ENCODE measurements at regions not wholly inside any gene's neighbourhood (a gene's known extent, or its start where the extent isn't known, plus 50 kb on each side); places are given as distances from the start of the nearest gene placed in this dataset.
A peak's percentile ranks its signal among the peaks of the same experiment; 100 is the strongest.

GRCh38 chr20:17878069-17878911 is 90.3 kb downstream of the SNX5 start (continued):
- TF ChIP-seq ZNF800 (CRISPR knock-in tag; IDR thresholded peaks at IDR 0.05) (no peak), DR1 (CRISPR knock-in tag; IDR thresholded peaks at IDR 0.05) (no peak; the same call in 1 of the 2 replicates), ZBTB20 (CRISPR knock-in tag; IDR thresholded peaks at IDR 0.05; ENCODE audit: borderline replicate concordance, low read depth) (peak; percentile 38; the same call in 1 of the 2 replicates), ZNF567 (CRISPR knock-in tag; IDR thresholded peaks at IDR 0.05; ENCODE audit: borderline replicate concordance) (no peak), ATF6 (CRISPR knock-in tag; conservative IDR thresholded peaks at IDR 0.05) (no peak), PRMT3 (CRISPR knock-in tag; IDR thresholded peaks at IDR 0.05; ENCODE audit: borderline replicate concordance, low read depth) (no peak), HOXA5 (CRISPR knock-in tag; IDR thresholded peaks at IDR 0.05) (0 out of 2 replicates have a peak, but pooled peaks have one; percentile 7), SALL2 (CRISPR knock-in tag; IDR thresholded peaks at IDR 0.05) (no peak), ZNF775 (CRISPR knock-in tag; IDR thresholded peaks at IDR 0.05; ENCODE audit: borderline replicate concordance) (no peak), ARID4A (CRISPR knock-in tag; IDR thresholded peaks at IDR 0.05; ENCODE audit: borderline replicate concordance) (peak; percentile 34; the same call in 1 of the 2 replicates), GPBP1L1 (CRISPR knock-in tag; IDR thresholded peaks at IDR 0.05) (no peak), ZBTB49 (CRISPR knock-in tag; IDR thresholded peaks at IDR 0.05; ENCODE audit: borderline replicate concordance) (no peak), PHF8 (CRISPR knock-in tag; IDR thresholded peaks at IDR 0.05) (no peak; the same call in 1 of the 2 replicates), ZNF850 (CRISPR knock-in tag; conservative IDR thresholded peaks at IDR 0.05) (no peak), PHF5A (CRISPR knock-in tag; IDR thresholded peaks at IDR 0.05; ENCODE audit: low read depth, unreplicated experiment) (no peak)

Data from HepG2 (cell line).